ENCODE measurements at regions not wholly inside any gene's neighbourhood (a gene's known extent, or its start where the extent isn't known, plus 50 kb on each side); places are given as distances from the start of the nearest gene placed in this dataset.

DNA sequence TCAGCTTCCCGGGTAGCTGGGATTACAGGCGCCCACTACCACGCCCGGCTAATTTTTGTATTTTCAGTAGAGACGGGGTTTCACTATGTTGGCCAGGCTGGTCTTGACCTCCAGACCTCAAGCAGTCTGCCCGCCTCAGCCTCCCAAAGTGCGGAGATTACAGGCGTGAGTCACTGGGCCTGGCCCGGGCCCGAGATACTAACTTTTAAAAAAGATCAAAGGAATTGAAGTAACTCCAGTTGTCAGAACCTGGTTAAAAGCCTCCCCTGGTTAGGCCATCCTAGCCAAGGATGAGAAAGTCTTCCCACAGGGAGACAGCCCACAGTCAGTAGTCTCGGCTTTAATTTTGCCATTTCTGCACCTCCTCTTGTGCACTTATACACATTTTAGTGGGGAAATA, 212.3 kb upstream of the MCTP2 start:
- intact Hi-C loops (cut with micrococcal nuclease) = no loop called here

DNA sequence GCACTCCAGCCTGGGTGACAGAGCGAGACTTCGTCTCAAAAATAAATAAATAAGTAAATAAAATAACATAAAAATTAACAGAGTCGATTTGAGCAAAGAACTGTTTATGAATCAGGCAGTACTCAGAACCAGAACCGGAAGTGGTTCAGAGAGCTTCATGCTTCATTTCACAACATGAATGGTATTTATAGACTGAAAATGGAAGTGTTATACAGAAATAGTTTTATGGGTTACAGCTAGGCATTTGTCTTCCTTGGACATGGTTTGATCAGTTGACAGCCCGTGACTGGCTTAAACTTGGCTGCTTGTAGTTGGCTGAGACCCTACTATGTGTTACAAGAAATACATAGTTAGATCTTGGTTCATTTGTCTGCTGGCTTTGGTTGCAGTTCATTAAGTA, 216.0 kb upstream of the MCTP2 start:
- intact Hi-C loops (cut with micrococcal nuclease) = no loop called here

DNA sequence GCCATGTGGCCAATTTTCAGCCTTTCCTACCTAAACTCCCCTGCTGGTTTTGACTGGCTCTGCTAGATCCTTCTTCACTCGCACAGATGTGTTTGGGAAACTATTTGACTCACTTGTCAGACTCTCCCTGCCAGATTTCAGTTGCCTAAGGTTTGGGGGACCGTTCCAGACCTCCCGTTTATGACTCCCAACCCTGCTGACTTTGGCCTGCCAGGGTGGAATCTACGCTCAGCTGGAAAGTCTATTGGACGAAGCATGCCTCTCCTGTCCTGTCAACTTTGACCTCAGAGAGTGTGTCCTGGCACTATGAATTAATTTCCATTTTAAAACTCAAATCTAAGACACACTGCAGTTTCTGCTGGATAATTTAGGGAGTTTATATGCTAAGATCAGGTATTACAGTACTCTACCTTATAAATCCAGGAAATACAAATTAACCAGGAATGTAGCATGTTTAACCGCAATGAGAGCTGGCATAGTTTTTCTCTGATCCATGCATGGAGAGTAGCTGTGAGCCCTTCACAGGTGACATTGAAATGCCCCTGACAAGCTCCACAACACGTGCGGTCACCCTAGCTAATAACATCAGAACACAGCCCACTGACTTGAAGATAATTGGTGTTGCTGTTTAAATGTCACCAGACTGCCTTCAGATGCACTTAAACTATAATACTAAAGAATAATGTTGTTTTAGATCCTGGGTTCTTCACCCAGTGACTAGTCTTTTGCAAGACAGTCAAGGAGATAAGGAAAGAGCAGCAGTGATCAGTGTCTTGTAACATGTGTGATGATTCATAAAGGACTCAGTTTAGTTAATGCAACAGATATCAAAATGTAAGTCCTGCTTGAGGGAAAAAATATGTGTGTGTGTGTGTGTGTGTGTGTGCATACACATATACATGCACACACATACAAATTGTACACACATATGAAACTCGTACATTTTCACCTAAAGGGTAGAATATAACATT, 223.0 kb upstream of the MCTP2 start:
- intact Hi-C loops (cut with micrococcal nuclease) = no loop called here

DNA sequence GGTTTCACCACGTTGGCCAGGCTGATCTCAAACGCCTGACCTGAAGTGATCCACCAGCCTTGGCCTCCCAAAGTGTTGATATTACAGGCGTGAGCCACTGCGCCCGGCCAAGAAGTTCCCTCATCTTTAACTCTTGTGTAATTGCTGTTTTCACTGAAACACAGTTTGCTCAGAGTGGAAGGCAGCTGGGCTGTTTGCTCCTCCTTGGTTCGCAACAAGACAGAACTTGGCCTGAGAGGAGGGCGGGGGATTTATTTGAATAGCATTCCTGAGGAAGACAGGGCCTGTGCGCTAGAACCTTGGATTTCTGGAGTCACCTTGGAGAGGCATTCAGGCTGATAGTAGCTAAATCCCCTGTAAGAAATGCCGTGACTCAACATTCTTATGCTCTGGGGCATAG, 226.7 kb upstream of the MCTP2 start:
- intact Hi-C loops (cut with micrococcal nuclease) = no loop called here

DNA sequence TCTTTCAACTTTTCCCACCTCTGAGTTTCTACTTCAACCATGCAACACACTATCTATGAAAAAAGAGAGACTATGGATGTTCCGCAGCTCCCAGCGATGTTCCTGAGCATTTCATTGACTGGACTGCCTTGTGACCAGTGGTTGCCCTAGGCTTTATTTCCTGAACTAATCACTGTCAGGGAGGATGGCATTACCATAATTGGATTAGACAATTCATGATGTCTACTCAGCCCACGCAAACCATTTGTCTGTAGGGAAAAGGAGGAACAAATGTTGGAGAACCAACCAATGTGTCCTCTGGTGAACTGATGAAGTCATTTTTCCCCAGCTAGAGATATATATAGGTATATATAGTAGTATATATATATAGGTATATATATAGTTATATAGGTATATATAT, 229.3 kb upstream of the MCTP2 start:
- intact Hi-C loops (cut with micrococcal nuclease) = no loop called here

DNA sequence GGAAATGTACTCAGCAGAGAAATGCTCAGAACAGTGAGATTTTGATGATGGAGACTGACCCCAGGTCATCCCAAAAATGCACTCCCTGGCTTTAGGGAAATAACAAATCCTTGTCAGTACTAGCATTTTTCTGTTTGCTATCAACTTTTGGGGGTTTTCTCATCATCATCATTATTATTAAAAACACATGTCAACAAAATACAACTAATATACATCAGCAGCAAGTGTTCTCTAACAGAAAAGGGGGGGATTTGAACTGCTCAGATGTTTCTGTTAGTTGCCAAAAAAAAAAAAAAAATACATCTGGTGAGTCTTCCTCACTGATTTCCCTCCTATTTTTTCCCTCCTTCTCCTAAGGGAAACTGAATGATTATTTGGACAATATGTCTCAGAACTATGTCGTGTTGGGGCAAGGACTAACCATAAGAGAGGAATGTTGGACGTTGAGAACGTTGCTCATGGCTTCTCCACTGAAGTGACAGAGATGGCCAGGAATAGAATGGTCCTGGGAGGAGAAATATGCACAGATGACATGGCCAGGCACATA, 230.0 kb upstream of the MCTP2 start:
- intact Hi-C loops (cut with micrococcal nuclease) = no loop called here

DNA sequence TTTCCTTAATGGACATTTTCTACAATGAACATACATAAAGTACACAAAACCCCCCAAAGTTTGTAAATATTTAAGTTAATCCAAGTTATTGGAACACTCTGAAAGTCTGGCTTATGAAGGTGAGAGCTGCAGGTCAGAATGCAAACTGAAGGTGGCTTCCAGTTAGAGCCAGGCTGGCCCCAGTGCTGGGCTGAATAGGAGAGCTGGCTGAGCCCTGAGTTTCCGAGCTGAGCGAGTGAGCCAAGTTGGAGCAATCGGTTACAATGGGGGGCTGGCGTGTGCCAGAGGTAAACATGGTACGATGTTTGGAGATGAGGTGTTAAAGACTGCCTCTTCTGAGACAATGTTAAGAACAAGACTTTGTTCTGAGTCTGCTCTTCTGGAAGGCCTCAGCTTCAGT, 230.8 kb upstream of the MCTP2 start:
- intact Hi-C loops (cut with micrococcal nuclease) = no loop called here

DNA sequence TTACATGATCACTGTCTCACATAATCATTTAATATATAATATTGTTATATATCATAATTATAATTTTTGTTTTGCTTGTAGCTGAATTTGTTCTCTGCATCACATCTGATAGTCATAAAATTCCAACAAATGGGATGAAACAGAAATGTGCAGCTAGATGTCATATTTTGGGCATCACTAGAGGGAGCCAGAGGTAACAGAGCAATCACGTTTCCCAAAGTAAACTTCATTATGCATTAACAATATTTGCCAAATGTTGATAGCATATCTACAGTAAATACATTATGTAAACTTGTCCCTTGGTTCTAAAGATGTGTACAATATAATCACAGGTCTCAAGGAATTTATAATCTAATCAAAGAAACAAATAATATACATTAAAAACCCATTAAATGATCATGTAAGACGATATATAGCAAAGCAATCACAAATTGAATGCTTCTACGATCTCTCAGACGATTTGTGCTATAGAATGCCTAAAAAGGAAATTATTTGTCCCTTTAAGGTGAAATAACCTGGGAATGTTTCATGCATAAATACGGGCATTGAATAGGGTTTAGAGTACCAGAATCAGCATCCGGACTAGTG, 234.2 kb upstream of the MCTP2 start:
- intact Hi-C loops (cut with micrococcal nuclease) = loop anchor here (2.0 kb wide), 1 partner anchor 124 kb away; no protein-coding TSS in a partner anchor

DNA sequence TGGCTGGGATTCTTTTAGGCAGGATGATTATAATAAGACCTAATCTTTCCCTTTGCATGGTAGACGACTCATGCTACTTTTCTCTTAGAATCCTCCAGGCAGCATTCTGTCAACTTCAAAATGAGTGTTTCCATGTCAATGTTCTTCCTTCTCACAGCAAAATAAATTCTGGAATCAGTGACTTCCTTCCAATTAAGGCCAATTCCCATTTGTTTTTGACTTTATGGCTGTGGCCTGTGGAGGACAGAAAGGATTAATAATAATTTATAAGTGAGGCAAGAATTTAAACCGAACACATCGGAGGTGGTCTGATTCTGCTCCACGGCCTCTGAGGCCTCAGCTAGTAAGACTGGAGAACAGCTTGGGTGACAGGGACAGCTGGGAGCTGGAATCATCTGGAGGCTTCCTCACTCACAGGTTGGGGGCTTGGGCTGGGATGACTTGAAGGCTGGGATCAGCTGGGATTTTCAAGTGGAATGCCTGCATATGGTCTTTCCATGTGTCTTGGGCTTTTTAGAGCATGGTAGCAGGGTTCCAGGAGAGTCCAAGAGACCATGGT, 241.8 kb upstream of the MCTP2 start:
- intact Hi-C loops (cut with micrococcal nuclease) = no loop called here

DNA sequence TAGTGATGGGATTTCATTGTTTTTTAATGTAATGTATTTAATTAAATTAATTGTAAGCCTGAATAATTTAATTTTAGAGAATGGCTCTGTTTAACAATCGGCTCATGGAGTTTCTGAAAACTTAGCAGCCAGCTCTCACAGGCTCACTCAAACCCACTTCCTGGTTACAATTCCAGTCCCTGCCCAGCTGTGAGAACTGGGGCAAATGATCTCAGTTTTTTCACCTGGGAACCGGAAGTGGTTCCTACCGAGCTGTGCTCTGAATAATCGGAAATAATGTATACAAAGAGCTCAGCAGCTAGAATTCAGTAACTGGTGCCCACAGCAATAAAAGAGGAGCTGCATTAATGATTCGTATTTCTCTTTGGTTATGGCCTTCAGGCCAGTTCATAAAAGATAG, 244.3 kb upstream of the MCTP2 start:
- intact Hi-C loops (cut with micrococcal nuclease) = no loop called here

DNA sequence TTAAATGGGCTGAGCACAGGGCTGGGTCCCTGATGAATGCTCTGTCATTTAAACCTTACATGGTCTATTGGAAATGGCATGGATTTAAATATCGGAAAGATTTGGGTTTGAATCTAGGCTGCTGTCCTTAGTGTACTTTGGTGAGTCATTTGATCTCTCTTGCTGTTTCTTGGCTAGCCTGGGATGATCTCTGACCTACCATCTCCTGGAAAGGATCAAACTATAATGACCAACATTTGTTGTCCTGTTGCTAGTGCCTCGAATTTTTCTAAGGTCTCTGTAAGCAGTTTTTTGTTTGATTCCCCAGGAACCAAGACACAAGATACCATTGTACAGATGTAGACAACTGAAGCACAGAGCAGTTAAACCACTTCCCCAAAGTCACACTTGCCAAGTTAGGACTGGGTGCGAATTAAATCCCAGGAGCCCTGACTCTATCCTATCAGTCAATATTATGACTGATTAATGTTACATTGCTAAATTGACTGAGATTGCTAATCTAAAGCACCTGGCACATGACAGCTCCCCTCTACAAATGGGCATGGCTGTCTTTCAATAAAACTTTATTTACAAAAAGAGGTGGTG, 244.9 kb upstream of the MCTP2 start:
- intact Hi-C loops (cut with micrococcal nuclease) = no loop called here

DNA sequence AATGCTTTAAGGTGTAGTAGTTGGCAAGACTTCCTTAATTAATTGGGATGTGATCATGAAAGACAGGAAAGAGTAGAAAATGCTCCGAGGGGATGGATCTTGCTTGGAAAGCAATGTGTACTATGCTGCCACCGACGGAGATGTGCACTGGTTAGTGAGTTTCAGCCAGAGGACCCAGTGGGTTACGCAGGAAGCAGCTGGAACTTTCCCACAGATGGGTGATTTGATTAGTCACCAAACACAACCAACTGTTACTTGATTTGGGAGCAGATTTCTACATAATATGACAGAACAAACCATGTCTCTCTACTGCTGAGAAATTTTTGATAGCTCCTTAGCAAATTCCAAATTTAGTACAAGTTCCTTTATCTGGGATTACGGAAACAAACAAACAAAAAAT, 245.4 kb upstream of the MCTP2 start:
- intact Hi-C loops (cut with micrococcal nuclease) = no loop called here

DNA sequence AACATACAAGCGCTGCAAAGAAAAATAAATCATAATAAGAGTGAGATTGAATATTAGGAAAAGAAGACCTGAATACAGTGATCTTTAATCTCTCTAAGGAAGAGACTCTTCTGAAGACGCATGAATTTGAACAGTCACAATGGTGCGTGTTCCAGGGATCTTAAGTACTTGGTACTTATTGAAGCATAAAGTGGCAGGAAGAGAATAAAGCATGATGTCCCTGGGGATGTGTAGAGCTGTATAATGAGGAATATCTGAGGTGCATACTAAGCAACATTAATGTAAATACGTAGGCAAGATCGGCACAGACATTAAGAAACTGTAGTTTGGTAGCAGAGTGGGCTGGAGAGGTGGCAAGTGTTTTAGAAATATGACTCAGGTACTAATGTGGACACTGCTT, 246.2 kb upstream of the MCTP2 start:
- intact Hi-C loops (cut with micrococcal nuclease) = no loop called here

DNA sequence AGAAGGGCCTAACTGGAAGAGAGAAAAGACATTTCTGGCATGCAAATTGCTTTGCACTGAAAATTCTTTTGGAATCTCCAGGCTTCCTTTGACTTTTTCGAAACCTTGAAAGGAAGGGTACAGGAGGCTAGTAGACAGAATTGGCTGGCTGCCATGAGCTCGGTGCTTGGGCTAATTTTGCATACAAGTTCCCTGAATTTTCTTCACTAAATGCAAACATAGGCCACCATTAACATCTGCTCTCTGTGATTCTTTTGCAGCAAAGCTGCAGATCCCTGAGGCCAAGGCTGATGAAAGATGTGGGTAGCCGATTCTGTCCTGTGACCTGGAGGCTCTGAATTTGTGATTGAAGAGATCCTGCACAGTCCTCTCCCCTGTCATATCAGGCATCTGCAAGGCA, 247.8 kb upstream of the MCTP2 start:
- intact Hi-C loops (cut with micrococcal nuclease) = no loop called here

DNA sequence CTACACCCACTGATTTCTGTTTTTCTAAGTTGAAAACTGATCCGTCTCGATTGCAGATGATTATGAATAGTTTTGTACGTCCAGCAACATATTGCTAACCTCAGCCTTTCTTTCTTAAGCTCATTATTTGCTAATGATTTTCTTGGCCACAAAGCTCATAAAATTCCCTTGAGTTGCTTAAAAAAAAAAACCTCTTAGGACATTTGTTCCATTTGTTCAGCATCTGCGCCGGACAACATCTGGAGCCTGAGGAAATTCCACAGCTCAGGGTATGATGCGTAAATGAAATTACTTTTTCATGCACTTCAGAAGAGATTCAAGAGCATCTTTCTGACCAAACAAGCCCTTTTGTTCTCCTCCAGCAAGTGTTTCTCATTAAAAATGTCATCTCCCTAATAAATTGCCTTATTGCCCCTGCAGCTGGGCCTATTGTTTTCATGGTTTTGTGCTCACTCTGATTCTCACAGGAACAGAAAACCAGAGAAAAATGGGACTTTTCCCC, 249.1 kb upstream of the MCTP2 start:
- intact Hi-C loops (cut with micrococcal nuclease) = no loop called here

DNA sequence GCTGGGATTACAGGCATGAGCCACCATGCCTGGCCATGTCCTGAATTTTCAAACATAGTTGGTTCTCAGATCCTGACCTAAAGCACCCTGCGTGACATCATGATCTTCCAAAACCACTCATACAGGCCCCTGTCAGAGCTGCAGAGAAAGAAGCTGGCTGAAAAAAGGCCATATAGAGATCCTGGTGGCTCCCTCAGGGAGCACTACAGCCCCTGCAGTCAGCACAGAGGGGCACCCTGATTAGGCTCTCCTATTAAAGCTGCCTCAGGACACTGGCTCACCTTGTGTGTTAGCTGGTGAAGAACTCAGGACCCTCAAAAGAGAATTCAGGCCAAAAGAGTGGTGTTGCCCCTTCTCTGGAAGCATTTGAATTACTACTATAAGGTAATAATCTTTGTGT, 249.7 kb upstream of the MCTP2 start:
- intact Hi-C loops (cut with micrococcal nuclease) = no loop called here

DNA sequence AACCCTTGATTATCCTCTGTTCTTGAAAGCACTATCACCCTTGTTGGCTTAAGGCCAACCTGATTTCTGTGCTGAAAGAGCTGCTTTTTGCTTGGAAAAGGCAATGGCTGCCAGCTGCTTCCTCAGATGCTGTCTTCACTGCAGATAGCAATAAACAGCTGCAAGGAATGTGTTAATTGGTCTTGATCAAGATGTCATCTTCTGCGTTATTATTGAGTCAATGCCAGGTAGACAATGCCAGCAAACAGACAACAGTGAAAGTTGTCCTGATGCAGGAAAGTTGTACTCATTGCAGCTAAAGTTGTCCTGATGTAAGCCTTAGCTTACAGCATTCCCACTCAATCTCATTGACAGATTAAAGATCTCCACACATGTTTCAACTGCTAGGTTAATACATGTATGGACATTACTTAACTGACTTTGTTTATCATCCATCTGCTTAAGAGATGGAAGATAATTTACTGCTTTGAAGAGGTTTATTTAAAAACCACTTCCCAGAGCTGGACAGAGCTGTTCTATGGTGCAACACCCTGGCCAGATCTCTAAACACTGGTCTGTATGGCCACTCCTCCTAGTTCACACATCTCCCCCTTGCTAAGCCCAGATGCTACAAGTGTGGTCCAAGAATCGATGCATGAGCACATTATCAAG, 251.0 kb upstream of the MCTP2 start:
- intact Hi-C loops (cut with micrococcal nuclease) = no loop called here

DNA sequence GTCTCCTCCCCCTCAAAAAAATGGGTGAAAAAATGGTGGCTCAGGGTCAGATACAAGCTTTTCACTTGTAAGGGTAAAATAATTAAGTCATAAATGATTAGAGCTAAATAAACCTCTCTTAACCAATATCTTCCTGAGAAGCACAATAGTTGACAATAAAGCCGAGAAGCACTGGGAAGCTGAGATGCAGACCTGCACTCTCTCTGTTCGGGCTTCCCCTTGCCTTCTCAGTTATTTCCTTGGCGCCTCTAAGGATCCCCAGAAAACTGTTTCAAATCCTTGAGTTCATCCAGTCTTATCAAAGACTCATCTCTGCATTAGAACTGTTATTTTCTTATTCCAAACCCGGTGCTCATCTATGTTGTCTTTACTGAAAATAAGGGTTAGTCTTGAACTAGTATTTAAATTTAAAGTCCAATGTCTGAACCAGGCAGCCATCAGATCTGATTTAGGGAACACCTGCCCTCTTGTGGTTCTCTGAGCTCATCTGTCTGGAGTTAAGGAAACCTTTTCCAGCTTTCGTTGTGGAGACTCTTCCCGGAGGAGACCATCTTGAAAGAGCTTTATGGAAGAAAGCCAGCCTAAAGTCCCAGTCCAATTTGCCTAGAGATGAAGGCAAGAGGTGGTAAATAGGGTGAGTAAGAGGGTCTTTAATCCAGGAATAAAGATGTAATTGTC, 256.4 kb upstream of the MCTP2 start:
- intact Hi-C loops (cut with micrococcal nuclease) = no loop called here

DNA sequence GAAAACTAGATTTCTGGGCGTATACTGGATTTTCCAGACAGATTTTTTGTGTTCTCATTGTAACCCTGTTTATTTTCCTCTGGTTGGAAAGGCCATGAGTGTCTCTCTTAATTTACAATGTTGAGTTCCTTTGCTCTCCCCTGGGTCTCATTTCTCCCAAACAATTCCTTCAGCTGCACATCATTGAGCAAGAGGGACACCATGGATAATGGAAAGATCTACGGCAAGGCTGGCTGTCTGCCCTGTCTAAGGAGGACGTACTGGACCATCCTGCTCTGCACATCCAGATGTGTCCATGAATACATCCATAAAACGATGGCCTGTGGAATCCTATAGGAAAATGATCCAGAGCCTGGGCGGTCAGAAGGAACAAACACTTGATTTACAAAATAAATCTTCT, 258.1 kb upstream of the MCTP2 start:
- intact Hi-C loops (cut with micrococcal nuclease) = no loop called here

DNA sequence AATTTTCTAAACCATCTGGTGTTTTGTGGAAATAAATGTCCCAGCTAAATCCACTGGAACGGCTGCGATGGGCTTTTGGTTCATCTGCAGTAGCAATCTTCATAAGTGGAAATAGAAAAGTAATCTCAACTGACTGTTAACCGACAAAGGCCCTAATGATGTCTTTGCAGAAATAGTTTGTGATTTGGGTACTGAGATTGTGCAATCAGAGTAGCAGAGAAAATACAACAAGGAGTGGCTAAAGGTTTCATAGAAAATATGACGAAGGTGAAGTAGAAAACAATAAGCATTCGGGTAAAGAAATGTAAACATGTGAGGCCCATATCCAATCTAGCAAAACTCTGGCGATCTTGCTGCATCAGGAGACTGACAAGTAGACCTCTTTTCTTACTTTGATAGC, 262.6 kb upstream of the MCTP2 start:
- intact Hi-C loops (cut with micrococcal nuclease) = no loop called here

All from T-helper 2 cell treated with Interferon-gamma antibody and Interleukin-4, amounts not matched to agents 100 ng/mL and 5 ng/mL, for 36 hours (primary cell).